ENCODE measurements at regions not wholly inside any gene's neighbourhood (a gene's known extent, or its start where the extent isn't known, plus 50 kb on each side); places are given as distances from the start of the nearest gene placed in this dataset.

DNA sequence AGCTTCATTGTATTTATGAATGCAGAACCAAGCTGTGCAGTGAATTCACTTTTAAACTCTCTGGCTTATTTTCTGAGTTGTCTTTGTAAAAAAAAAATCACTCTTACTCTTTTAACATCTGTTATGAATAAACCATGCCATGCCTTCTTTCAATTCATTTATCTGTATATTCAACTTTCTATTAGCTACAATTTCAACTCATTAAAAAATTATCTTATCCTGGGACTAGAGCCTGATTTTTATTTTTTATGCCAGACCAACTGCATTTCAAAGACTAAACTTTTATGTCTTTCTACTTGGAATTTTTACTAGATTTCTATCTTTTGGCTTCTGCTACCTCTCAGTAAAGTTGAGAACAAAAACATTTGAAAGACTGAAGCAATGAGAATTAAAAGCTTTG is 342.7 kb downstream of the DEPDC1B start:
- Mint-ChIP-seq H3K27ac (no peak overlapping the region), H3K4me1 (peaks cover 0 to 8% of the 10 kb centered on the region in 2 experiments; a peak in 2 of 4 replicates), H3K27me3 (ENCODE audit: low read depth) (no peaks in the 10 kb centered on the region)

More for the DNA sequence above, 342.7 kb downstream of the DEPDC1B start:
- Histone ChIP-seq H3K4me2 (ENCODE audit: insufficient read depth, insufficient read length, low read length) (no peak overlapping the region), H3K23ac (ENCODE audit: insufficient read length, low read depth, low read length) (no peak overlapping the region), H3K27me3 (ENCODE audit: insufficient read depth, low read length) (no peaks in the 10 kb centered on the region), H4K20me1 (ENCODE audit: control insufficient read depth, insufficient read depth, insufficient read length) (no peaks in the 10 kb centered on the region), H2BK15ac (ENCODE audit: low read depth, low read length) (no peak overlapping the region), H3K4me1 (ENCODE audit: insufficient read depth, low read length) (no peaks in the 10 kb centered on the region; the same call in 1 of the 2 replicates), H2AFZ (ENCODE audit: low read length) (no peak overlapping the region), H2BK5ac (ENCODE audit: insufficient read length, low read length) (no peak overlapping the region), H2BK20ac (ENCODE audit: low read depth, low read length, poor library complexity, severe bottlenecking) (no peak overlapping the region), H3K27ac (ENCODE audit: insufficient read length, low read depth, low read length) (no peak overlapping the region), H3K9ac (ENCODE audit: extremely low read depth, insufficient read length, low read length) (no peak overlapping the region), H4K91ac (ENCODE audit: insufficient read length, low read depth, low read length) (no peak overlapping the region), H2AK5ac (ENCODE audit: insufficient read length, low read length) (no peak overlapping the region), H4K5ac (ENCODE audit: insufficient read length, low read depth, low read length) (no peak overlapping the region), H3K56ac (ENCODE audit: insufficient read length, low read depth, low read length) (no peak overlapping the region), H3K4ac (ENCODE audit: low read depth, low read length) (no peak overlapping the region), H4K8ac (replicated peaks; ENCODE audit: insufficient read length, low read depth, low read length) (no peak overlapping the region), H3K79me1 (ENCODE audit: insufficient read depth, low read depth, low read length, poor library complexity, severe bottlenecking) (no peaks in the 10 kb centered on the region), H2BK12ac (ENCODE audit: insufficient read length, low read depth, low read length) (no peak overlapping the region), H2BK120ac (ENCODE audit: low read depth, low read length, poor library complexity, severe bottlenecking) (no peak overlapping the region), H3K9me3 (ENCODE audit: control insufficient read depth, low read depth, low read length) (no peaks in the 10 kb centered on the region), H3K18ac (ENCODE audit: insufficient read length, low read depth, low read length) (no peak overlapping the region), H3K23me2 (ENCODE audit: insufficient read length, low read depth, low read length, poor library complexity, severe bottlenecking) (no peaks in the 10 kb centered on the region), H3K79me2 (ENCODE audit: insufficient read depth, low read length) (0 out of 2 replicates have a peak, but pooled peaks cover 1% of the 10 kb centered on the region), H3K14ac (ENCODE audit: insufficient read depth, low read length) (no peak overlapping the region), H3T11ph (ENCODE audit: low read length) (no peak overlapping the region)
- H3K36me3 Mint-ChIP-seq (ENCODE audit: insufficient read depth in 1 of 3, low read depth in 3 of 3): no peaks in the 10 kb centered on the region
- no peak for DNase-seq
- TF ChIP-seq, protein P1, sequence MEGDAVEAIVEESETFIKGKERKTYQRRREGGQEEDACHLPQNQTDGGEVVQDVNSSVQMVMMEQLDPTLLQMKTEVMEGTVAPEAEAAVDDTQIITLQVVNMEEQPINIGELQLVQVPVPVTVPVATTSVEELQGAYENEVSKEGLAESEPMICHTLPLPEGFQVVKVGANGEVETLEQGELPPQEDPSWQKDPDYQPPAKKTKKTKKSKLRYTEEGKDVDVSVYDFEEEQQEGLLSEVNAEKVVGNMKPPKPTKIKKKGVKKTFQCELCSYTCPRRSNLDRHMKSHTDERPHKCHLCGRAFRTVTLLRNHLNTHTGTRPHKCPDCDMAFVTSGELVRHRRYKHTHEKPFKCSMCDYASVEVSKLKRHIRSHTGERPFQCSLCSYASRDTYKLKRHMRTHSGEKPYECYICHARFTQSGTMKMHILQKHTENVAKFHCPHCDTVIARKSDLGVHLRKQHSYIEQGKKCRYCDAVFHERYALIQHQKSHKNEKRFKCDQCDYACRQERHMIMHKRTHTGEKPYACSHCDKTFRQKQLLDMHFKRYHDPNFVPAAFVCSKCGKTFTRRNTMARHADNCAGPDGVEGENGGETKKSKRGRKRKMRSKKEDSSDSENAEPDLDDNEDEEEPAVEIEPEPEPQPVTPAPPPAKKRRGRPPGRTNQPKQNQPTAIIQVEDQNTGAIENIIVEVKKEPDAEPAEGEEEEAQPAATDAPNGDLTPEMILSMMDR (conservative IDR thresholded peaks at IDR 0.05): no peak
- H3K9me3 Mint-ChIP-seq: no peaks in the 10 kb centered on the region
- no peak overlapping the region for H3K4me3 Mint-ChIP-seq

Measured in H9 (cell line).